ENCODE measurements at regions not wholly inside any gene's neighbourhood (a gene's known extent, or its start where the extent isn't known, plus 50 kb on each side); places are given as distances from the start of the nearest gene placed in this dataset.

DNA sequence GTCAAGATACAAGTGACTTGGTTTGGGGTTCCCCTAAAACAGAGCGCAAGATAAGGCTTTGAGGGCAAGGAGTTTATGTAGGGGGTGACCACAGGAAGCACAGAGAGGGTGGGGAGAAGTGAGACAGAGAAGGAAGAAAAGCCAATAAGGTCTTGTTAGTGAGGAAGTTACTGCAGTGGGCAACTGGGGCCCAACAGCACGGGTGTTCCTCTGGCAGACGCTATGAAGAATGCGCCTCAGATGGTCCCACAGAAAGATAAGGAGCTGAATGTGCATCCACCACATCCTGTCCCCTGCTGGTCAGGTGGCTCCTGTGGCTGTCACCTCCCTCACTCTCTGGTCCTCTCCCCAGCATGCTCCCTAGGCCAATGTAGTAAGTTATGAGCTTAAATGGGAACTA is 333.5 kb downstream of the TSHZ3 start:
- no peaks in the 10 kb centered on the region for H3K9me3 ChIP-seq (ENCODE audit: control insufficient read depth, low read length)
- H3K27ac ChIP-seq (ENCODE audit: insufficient read depth, low read depth, low read length, poor library complexity, severe bottlenecking) = no peak overlapping the region
- no peaks in the 10 kb centered on the region for H3K27me3 ChIP-seq (ENCODE audit: control insufficient read depth, insufficient read depth, low read length, poor library complexity, severe bottlenecking)
- H3K36me3 ChIP-seq (ENCODE audit: control insufficient read depth, insufficient read depth, low read length) = no peaks in the 10 kb centered on the region
- no peak overlapping the region for H3K4me3 ChIP-seq (ENCODE audit: insufficient read depth, low read depth, low read length)
- WGBS, 2 experiments = 91 to 93% methylated on average over 4 of the region's 4 CpGs
- H3K4me1 ChIP-seq (ENCODE audit: control insufficient read depth, insufficient read depth, low read length) = no peaks in the 10 kb centered on the region

DNA sequence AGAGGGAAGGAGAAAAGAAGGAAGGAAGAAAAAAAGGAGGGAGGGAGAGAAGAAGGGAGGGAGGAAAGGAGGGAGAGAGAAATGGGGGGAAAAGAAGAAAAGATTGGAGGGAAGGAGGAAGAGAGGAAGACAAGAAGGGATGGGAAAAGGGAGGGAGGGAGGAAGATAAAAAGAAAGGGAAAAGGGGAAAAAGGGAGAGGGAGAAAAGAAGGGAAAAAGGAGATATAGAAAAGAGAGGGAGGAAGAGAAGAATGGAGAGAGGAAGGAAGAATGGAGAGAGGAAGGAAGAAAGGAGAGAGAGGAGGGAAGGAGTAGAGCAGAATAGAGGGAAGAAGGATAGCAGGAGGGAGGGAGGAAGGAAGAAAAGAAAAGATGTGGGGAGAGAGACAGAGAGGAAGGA is 334.6 kb downstream of the TSHZ3 start:
- Histone ChIP-seq H3K27me3 (ENCODE audit: control insufficient read depth, insufficient read depth, low read length, poor library complexity, severe bottlenecking) (no peaks in the 10 kb centered on the region), H3K9me3 (ENCODE audit: control insufficient read depth, low read length) (no peaks in the 10 kb centered on the region), H3K4me1 (ENCODE audit: control insufficient read depth, insufficient read depth, low read length) (no peaks in the 10 kb centered on the region), H3K36me3 (ENCODE audit: control insufficient read depth, insufficient read depth, low read length) (no peaks in the 10 kb centered on the region), H3K4me3 (ENCODE audit: insufficient read depth, low read depth, low read length) (no peak overlapping the region), H3K27ac (ENCODE audit: insufficient read depth, low read depth, low read length, poor library complexity, severe bottlenecking) (no peak overlapping the region)

DNA sequence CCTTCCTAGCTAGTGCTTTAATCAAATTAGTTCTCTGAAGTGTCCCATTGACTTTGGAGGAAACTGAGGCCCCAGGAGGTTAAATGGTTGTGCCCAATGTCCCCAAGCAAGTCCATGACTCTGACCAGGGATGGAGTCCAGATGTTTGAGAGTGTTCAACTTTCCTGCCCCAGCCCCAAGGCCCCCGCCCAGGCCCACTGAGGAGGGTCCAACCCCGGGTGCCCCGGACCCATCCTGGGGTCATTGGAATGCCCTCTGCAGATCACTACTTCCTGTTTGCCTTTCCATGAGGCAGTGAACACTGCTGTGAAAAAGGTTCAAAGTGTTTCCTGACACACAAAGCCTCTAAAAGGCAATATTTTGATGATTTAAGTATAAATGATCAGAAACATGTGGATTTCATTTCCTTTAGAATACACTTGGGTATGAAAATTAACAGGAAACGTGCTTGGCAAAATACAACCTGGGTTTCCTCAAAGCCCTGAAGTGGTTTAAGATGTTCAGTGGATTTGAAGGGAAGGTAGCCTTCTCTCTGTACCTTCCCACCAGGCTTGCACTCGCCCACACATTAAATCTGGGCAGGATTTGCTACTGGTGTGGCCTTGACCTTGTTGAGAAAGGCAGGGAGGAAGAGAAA is 335.7 kb downstream of the TSHZ3 start:
- no peak overlapping the region for H3K27ac ChIP-seq (ENCODE audit: insufficient read depth, low read depth, low read length, poor library complexity, severe bottlenecking)
- no peak overlapping the region for H3K4me3 ChIP-seq (ENCODE audit: insufficient read depth, low read depth, low read length)
- no peaks in the 10 kb centered on the region for H3K36me3 ChIP-seq (ENCODE audit: control insufficient read depth, insufficient read depth, low read length)
- H3K27me3 ChIP-seq (ENCODE audit: control insufficient read depth, insufficient read depth, low read length, poor library complexity, severe bottlenecking) = no peaks in the 10 kb centered on the region
- H3K9me3 ChIP-seq (ENCODE audit: control insufficient read depth, low read length) = no peaks in the 10 kb centered on the region
- WGBS, 2 experiments = 88 to 98% methylated on average over 5 of the region's 5 CpGs
- no peaks in the 10 kb centered on the region for H3K4me1 ChIP-seq (ENCODE audit: control insufficient read depth, insufficient read depth, low read length)

DNA sequence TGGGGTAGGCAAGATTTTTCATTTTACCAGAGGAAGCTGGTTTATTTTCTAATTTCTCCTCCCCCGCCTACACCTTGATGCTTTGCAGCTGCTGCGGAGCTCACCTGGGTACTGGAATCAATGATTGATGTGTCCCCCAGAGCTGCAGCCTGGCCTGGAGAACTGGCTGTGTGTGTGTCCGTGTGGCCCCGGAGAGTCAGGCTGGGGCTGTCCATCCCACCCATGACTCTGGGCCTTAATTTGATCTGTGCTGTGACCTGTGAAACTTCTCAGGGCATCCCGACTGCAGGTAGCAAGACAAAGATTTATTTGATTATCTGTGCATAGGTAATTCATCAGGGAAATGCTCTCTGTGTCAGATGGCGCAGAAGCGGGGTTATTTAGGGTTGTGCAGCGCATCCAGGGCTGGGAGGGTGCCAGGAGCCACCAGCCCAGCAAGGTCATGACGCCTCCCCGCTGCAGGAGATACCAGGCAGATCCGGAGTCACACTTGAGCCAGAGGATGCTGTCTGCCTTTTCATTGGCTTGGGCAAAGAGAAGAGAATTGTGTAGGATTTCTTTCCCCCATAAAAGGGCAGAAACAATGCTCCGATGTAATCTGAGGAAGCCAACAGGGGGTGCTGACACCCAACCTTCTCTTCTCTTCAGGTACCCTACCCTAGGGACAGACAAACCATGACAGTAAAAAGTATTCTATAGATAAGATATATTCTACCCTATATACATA is 346.6 kb downstream of the TSHZ3 start:
- no peaks in the 10 kb centered on the region for H3K27me3 ChIP-seq (ENCODE audit: control insufficient read depth, insufficient read depth, low read length, poor library complexity, severe bottlenecking)
- WGBS, 2 experiments = 86 to 93% methylated on average over 11 to 12 of the region's 12 CpGs
- H3K4me1 ChIP-seq (ENCODE audit: control insufficient read depth, insufficient read depth, low read length) = no peaks in the 10 kb centered on the region
- H3K4me3 ChIP-seq (ENCODE audit: insufficient read depth, low read depth, low read length) = no peak overlapping the region
- H3K9me3 ChIP-seq (ENCODE audit: control insufficient read depth, low read length) = no peaks in the 10 kb centered on the region
- no peak overlapping the region for H3K27ac ChIP-seq (ENCODE audit: insufficient read depth, low read depth, low read length, poor library complexity, severe bottlenecking)
- no peaks in the 10 kb centered on the region for H3K36me3 ChIP-seq (ENCODE audit: control insufficient read depth, insufficient read depth, low read length)

DNA sequence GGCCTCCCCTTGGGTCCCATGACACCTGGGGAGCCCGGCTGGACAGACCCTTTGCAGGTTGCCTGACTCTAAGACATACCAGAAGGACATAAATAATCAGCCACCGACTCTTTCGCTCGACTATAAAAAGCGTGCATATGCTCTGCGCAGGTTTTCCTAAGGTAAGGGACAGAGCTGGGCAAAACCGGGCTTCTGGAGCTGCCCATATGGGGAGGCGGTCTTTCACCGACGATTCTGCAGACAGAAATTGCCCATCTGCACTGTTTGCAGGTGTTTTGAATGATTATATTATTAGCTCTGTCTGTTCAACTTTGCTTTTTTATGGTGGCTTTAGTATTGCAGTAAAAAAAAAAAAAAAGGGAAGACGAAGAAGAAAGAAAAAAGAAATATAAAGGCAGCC is 347.2 kb downstream of the TSHZ3 start:
- Histone ChIP-seq H3K9me3 (ENCODE audit: control insufficient read depth, low read length) (no peaks in the 10 kb centered on the region), H3K4me3 (ENCODE audit: insufficient read depth, low read depth, low read length) (no peak overlapping the region), H3K27ac (ENCODE audit: insufficient read depth, low read depth, low read length, poor library complexity, severe bottlenecking) (no peak overlapping the region), H3K36me3 (ENCODE audit: control insufficient read depth, insufficient read depth, low read length) (no peaks in the 10 kb centered on the region), H3K27me3 (ENCODE audit: control insufficient read depth, insufficient read depth, low read length, poor library complexity, severe bottlenecking) (no peaks in the 10 kb centered on the region), H3K4me1 (ENCODE audit: control insufficient read depth, insufficient read depth, low read length) (no peaks in the 10 kb centered on the region)
- 93 to 94% methylated on average over 11 of the region's 11 CpGs for WGBS, 2 experiments

DNA sequence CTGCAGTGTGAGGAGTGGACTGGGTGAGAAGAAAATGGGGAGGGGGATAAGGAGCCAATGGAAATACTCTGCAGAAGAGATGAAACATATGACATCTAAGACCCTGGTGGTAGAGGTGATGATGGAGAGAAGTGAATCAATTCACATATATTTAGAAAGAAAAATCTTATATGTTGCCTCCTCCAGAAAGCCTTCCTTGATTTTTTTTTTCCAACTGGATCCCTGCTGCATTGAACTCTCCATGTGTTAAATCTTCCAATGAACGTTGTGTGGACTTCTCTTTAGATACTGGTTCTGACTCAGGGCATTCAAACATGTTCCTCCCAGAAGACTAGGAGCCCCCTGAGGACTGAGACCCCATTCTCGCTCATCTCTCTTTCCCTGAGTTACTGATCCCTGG is 348.3 kb downstream of the TSHZ3 start:
- Histone ChIP-seq H3K4me1 (ENCODE audit: control insufficient read depth, insufficient read depth, low read length) (no peaks in the 10 kb centered on the region), H3K27ac (ENCODE audit: insufficient read depth, low read depth, low read length, poor library complexity, severe bottlenecking) (no peak overlapping the region), H3K4me3 (ENCODE audit: insufficient read depth, low read depth, low read length) (no peak overlapping the region), H3K9me3 (ENCODE audit: control insufficient read depth, low read length) (no peaks in the 10 kb centered on the region), H3K36me3 (ENCODE audit: control insufficient read depth, insufficient read depth, low read length) (no peaks in the 10 kb centered on the region), H3K27me3 (ENCODE audit: control insufficient read depth, insufficient read depth, low read length, poor library complexity, severe bottlenecking) (no peaks in the 10 kb centered on the region)
- 90 to 94% methylated on average over 2 of the region's 2 CpGs for WGBS, 2 experiments

DNA sequence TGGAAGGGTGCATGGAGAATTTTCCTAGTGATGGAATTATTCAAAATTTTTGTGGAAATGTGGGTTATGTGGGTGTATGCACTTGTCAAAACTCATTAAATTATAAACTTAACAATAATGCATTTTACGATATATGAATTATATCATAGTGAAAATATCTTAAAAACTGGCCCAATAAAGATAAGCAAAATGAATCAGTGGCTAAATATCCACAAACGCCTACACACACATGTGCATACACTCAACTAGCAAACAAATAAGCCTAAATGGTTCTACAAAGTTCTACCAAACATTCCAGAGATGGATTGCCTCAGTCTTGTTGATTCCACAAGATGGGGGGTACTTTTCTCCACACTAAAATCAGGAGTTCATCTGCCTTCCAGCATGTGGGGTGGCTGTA is 349.5 kb downstream of the TSHZ3 start:
- Histone ChIP-seq H3K9me3 (ENCODE audit: control insufficient read depth, low read length) (no peaks in the 10 kb centered on the region), H3K4me3 (ENCODE audit: insufficient read depth, low read depth, low read length) (no peak overlapping the region), H3K27ac (ENCODE audit: insufficient read depth, low read depth, low read length, poor library complexity, severe bottlenecking) (no peak overlapping the region), H3K4me1 (ENCODE audit: control insufficient read depth, insufficient read depth, low read length) (no peaks in the 10 kb centered on the region), H3K36me3 (ENCODE audit: control insufficient read depth, insufficient read depth, low read length) (no peaks in the 10 kb centered on the region), H3K27me3 (ENCODE audit: control insufficient read depth, insufficient read depth, low read length, poor library complexity, severe bottlenecking) (no peaks in the 10 kb centered on the region)
- WGBS, 2 experiments = 81 to 96% methylated on average over 1 of the region's 2 CpGs

DNA sequence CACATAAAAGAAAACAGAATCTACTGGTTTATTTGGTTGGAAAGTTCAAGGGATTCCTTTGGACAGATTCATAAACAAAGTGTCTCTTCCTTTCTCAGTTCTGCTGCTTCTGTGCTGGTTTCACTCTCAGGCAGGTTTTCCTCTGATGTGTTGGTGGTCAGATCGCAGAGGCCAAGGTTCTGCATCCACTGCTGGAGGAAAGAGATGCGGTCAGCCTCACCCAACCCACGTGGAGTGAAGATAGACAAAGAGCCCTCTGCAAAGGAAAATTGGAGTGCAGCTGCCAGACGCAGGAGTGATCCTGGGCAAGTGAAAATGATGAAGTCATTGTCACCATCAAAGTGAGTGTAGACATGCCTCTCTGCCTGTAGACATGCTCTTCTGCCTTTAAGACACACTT is 352.0 kb downstream of the TSHZ3 start:
- H3K27ac ChIP-seq (ENCODE audit: insufficient read depth, low read depth, low read length, poor library complexity, severe bottlenecking) = no peak overlapping the region
- 90 to 91% methylated on average over 4 of the region's 4 CpGs for WGBS, 2 experiments
- H3K9me3 ChIP-seq (ENCODE audit: control insufficient read depth, low read length) = no peaks in the 10 kb centered on the region
- no peaks in the 10 kb centered on the region for H3K4me1 ChIP-seq (ENCODE audit: control insufficient read depth, insufficient read depth, low read length)
- no peaks in the 10 kb centered on the region for H3K36me3 ChIP-seq (ENCODE audit: control insufficient read depth, insufficient read depth, low read length)
- no peak overlapping the region for H3K4me3 ChIP-seq (ENCODE audit: insufficient read depth, low read depth, low read length)
- H3K27me3 ChIP-seq (ENCODE audit: control insufficient read depth, insufficient read depth, low read length, poor library complexity, severe bottlenecking) = no peaks in the 10 kb centered on the region

DNA sequence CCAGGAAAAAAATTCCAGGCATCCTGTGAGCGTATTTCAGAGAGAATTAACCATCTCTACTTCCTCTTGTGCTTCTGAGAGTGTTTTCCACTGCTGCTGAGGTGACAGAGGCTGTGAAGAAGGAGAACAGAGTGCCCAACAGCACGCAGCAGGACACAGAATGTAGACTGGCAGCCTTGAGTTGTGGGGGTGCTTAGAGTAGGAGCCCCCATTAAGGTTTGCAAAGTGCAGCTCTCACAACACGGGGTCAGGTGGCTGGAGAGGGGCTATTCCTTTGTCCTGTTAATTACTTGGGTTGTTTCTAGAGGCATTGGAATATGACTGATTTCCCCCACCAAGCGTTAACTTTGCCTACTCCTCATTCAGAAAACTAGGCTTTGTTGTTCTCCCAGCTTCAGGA is 370.6 kb downstream of the TSHZ3 start:
- H3K4me1 ChIP-seq (ENCODE audit: control insufficient read depth, insufficient read depth, low read length) = no peaks in the 10 kb centered on the region
- no peaks in the 10 kb centered on the region for H3K36me3 ChIP-seq (ENCODE audit: control insufficient read depth, insufficient read depth, low read length)
- 33 to 35% methylated on average over 3 of the region's 4 CpGs for WGBS, 2 experiments
- no peaks in the 10 kb centered on the region for H3K9me3 ChIP-seq (ENCODE audit: control insufficient read depth, low read length)
- no peak overlapping the region for H3K27ac ChIP-seq (ENCODE audit: insufficient read depth, low read depth, low read length, poor library complexity, severe bottlenecking)
- H3K27me3 ChIP-seq (ENCODE audit: control insufficient read depth, insufficient read depth, low read length, poor library complexity, severe bottlenecking) = no peaks in the 10 kb centered on the region
- no peak overlapping the region for H3K4me3 ChIP-seq (ENCODE audit: insufficient read depth, low read depth, low read length)

DNA sequence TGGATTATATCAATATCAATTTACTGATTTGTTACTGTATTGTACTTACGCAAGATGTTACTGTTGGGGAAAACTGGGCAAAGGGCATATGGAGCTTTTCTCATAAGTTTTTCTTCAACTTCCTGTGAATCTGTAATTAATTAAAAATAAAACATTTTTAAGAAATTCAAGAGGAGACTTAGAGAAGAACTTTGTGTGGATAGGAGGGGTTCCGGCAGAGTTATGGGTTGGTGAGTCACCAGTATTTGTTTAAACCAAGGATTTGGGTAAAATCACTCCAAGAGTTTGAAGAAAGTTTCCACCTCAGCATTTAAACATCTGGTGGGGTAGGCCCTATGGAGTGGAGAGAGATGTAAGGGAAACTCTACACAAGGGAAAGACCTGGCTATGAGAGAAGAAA is 379.6 kb downstream of the TSHZ3 start:
- Histone ChIP-seq H3K36me3 (ENCODE audit: control insufficient read depth, insufficient read depth, low read length) (no peaks in the 10 kb centered on the region), H3K4me3 (ENCODE audit: insufficient read depth, low read depth, low read length) (no peak overlapping the region), H3K4me1 (ENCODE audit: control insufficient read depth, insufficient read depth, low read length) (no peaks in the 10 kb centered on the region), H3K27me3 (ENCODE audit: control insufficient read depth, insufficient read depth, low read length, poor library complexity, severe bottlenecking) (no peaks in the 10 kb centered on the region), H3K27ac (ENCODE audit: insufficient read depth, low read depth, low read length, poor library complexity, severe bottlenecking) (no peak overlapping the region), H3K9me3 (ENCODE audit: control insufficient read depth, low read length) (no peaks in the 10 kb centered on the region)
- 87 to 95% methylated on average over 1 to 2 of the region's 2 CpGs for WGBS, 2 experiments
